ENCODE measurements at regions not wholly inside any gene's neighbourhood (a gene's known extent, or its start where the extent isn't known, plus 50 kb on each side); places are given as distances from the start of the nearest gene placed in this dataset.

DNA sequence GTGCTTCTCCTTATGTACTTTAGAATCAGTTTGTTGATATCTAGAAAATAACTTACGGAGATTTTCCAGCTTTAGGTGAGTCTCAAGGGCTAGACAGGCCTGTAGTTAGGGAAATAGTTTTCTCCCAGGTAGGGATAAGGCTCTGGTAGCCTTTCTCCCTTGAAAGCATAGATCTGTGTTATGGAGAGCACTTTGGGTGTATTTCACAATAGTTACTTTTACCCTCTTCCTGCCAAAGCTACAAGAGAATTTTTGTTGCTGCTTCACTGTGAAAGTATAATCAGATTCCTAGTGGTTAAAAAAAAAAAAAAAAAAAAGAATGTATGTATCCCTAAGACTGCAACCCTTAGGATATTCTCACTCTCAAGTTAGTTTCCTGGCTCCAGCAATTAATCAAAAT is 267.5 kb downstream of the PIK3C3 start:
- no peaks in the 10 kb centered on the region for H3K36me3 Mint-ChIP-seq (ENCODE audit: low read depth)
- no peaks in the 10 kb centered on the region for H3K27me3 Mint-ChIP-seq
- H3K4me1 Mint-ChIP-seq = no peaks in the 10 kb centered on the region
- no peak for DNase-seq
- peaks cover 12% of the 10 kb centered on the region for H3K9me3 Mint-ChIP-seq
- H3K27ac Mint-ChIP-seq = no peak overlapping the region
- no peak overlapping the region for H3K4me3 Mint-ChIP-seq
- no peak for ATAC-seq

DNA sequence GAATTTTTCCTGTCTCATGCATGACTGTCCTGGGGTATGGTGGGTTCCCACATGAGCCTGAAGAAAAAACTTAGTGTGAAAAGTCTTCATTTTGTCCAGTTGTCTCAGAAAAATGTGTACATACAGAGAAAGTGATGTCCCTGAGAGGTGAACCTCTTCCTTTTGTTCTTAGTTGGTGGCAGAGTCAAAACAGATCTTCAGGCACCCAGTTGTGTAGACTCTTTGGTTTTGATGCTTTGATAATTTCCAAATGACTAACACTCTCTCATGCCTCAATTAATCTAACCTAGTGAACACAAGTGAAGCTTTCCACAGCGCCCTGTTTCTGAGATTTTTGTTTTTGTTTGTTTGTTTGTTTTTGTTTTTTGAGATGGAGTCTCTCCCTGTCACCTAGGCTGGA is 273.5 kb downstream of the PIK3C3 start:
- Mint-ChIP-seq H3K27me3 (no peaks in the 10 kb centered on the region), H3K27ac (no peak overlapping the region), H3K4me3 (no peak overlapping the region), H3K36me3 (ENCODE audit: low read depth) (no peaks in the 10 kb centered on the region), H3K9me3 (no peaks in the 10 kb centered on the region), H3K4me1 (no peaks in the 10 kb centered on the region)
- ATAC-seq (no peak), DNase-seq (no peak)

- no peak for ATAC-seq
- no peaks in the 10 kb centered on the region for H3K9me3 Mint-ChIP-seq
These were observed 274.5 kb downstream of the PIK3C3 start for GRCh38 chr18:42229211-42230210.

GRCh38 chr18:42230636-42231035 is 275.6 kb downstream of the PIK3C3 start:
- H3K27me3 Mint-ChIP-seq = no peaks in the 10 kb centered on the region

More at GRCh38 chr18:42229211-42230210, 274.5 kb downstream of the PIK3C3 start:
- Mint-ChIP-seq H3K36me3 (ENCODE audit: low read depth) (no peaks in the 10 kb centered on the region), H3K27me3 (no peaks in the 10 kb centered on the region), H3K4me3 (no peak overlapping the region), H3K27ac (no peak overlapping the region), H3K4me1 (no peaks in the 10 kb centered on the region)
- no peak for DNase-seq

DNA sequence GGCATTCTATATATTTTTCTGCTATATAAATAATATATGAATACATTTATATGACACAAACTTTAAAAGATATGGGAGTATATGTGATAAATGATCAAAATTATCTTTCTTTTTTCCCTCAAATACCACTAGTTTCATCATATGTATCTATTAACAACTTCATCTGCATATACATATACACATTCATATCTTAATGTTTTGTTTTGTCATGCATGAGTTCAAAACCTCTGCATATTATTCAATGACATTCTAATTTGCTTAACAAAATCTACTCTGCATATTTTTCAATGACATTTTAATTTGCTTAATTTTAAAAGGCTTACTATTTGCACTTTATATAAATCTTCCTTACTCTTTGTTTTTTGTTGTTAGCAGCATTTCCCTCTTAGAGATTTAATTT is 276.2 kb downstream of the PIK3C3 start:
- no peak overlapping the region for H3K27ac Mint-ChIP-seq
- no peak overlapping the region for H3K4me3 Mint-ChIP-seq
- DNase-seq (no peak), ATAC-seq (no peak)
- no peaks in the 10 kb centered on the region for H3K36me3 Mint-ChIP-seq (ENCODE audit: low read depth)
- H3K4me1 Mint-ChIP-seq = no peaks in the 10 kb centered on the region
- no peaks in the 10 kb centered on the region for H3K27me3 Mint-ChIP-seq
- no peaks in the 10 kb centered on the region for H3K9me3 Mint-ChIP-seq

More at GRCh38 chr18:42230636-42231035, 275.6 kb downstream of the PIK3C3 start:
- no peak overlapping the region for H3K27ac Mint-ChIP-seq
- no peaks in the 10 kb centered on the region for H3K4me1 Mint-ChIP-seq
- H3K9me3 Mint-ChIP-seq = no peaks in the 10 kb centered on the region
- no peak overlapping the region for H3K4me3 Mint-ChIP-seq
- no peaks in the 10 kb centered on the region for H3K36me3 Mint-ChIP-seq (ENCODE audit: low read depth)
- ATAC-seq = no peak
- no peak for DNase-seq

- no peak for DNase-seq
- H3K4me1 Mint-ChIP-seq = no peaks in the 10 kb centered on the region
- no peak overlapping the region for H3K27ac Mint-ChIP-seq
- no peaks in the 10 kb centered on the region for H3K9me3 Mint-ChIP-seq
- H3K27me3 Mint-ChIP-seq = no peaks in the 10 kb centered on the region
- no peak for ATAC-seq
- H3K4me3 Mint-ChIP-seq = no peak overlapping the region
- no peaks in the 10 kb centered on the region for H3K36me3 Mint-ChIP-seq (ENCODE audit: low read depth)
These were observed 276.8 kb downstream of the PIK3C3 start for GRCh38 chr18:42231796-42232195.

DNA sequence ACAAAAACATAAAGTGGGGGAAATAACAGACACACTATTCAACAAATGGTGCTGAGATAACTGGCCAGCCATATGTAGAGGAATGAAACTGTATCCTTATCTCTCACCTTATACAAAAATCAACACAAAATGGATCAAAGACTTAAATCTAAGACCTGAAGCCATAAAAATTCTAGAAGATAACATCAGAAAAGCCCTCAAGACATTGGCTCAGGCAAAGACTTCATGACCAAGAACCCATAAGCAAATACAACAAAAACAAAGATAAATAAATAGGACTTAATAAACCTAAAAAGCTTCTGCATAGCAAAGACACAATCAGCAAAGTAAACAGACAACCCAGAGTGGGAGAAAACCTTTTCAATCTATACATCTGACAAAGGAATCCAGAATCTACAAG is 278.9 kb downstream of the PIK3C3 start:
- ATAC-seq (no peak), DNase-seq (no peak)
- Mint-ChIP-seq H3K4me3 (no peak overlapping the region), H3K4me1 (no peaks in the 10 kb centered on the region), H3K27me3 (no peaks in the 10 kb centered on the region), H3K27ac (no peak overlapping the region), H3K9me3 (peaks cover 7% of the 10 kb centered on the region), H3K36me3 (ENCODE audit: low read depth) (no peaks in the 10 kb centered on the region)

GRCh38 chr18:42242758-42243157 is 287.7 kb downstream of the PIK3C3 start:
- no peak overlapping the region for H3K27ac Mint-ChIP-seq
- H3K4me1 Mint-ChIP-seq = no peaks in the 10 kb centered on the region
- peaks cover 3% of the 10 kb centered on the region for H3K36me3 Mint-ChIP-seq (ENCODE audit: low read depth)
- no peak overlapping the region for H3K4me3 Mint-ChIP-seq
- no peak for ATAC-seq
- DNase-seq = no peak
- peaks cover 7% of the 10 kb centered on the region for H3K9me3 Mint-ChIP-seq
- H3K27me3 Mint-ChIP-seq = peaks cover 1% of the 10 kb centered on the region

DNA sequence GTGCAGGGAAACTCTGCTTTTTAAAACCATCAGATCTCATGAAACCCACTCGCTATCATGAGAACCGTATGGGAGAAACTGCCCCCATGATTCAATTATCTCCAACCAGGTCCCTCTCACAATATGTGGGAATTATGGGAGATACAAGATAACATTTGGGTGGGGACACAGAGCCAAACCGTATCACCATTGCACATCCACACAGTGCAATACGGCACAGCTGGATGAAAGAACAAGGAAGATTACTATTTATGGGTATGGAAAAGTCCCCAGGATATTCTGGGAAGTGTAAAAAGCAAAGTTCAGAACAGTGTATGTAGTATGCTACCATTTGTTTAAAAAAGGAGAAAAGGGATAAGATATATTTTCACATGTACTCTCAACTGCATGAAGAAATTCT is 290.1 kb downstream of the PIK3C3 start:
- ATAC-seq (no peak), DNase-seq (no peak)
- H3K36me3 Mint-ChIP-seq (ENCODE audit: low read depth) = no peaks in the 10 kb centered on the region
- H3K27me3 Mint-ChIP-seq = peaks cover 1% of the 10 kb centered on the region
- H3K27ac Mint-ChIP-seq = no peak overlapping the region
- no peak overlapping the region for H3K4me3 Mint-ChIP-seq
- no peaks in the 10 kb centered on the region for H3K9me3 Mint-ChIP-seq
- H3K4me1 Mint-ChIP-seq = no peaks in the 10 kb centered on the region

DNA sequence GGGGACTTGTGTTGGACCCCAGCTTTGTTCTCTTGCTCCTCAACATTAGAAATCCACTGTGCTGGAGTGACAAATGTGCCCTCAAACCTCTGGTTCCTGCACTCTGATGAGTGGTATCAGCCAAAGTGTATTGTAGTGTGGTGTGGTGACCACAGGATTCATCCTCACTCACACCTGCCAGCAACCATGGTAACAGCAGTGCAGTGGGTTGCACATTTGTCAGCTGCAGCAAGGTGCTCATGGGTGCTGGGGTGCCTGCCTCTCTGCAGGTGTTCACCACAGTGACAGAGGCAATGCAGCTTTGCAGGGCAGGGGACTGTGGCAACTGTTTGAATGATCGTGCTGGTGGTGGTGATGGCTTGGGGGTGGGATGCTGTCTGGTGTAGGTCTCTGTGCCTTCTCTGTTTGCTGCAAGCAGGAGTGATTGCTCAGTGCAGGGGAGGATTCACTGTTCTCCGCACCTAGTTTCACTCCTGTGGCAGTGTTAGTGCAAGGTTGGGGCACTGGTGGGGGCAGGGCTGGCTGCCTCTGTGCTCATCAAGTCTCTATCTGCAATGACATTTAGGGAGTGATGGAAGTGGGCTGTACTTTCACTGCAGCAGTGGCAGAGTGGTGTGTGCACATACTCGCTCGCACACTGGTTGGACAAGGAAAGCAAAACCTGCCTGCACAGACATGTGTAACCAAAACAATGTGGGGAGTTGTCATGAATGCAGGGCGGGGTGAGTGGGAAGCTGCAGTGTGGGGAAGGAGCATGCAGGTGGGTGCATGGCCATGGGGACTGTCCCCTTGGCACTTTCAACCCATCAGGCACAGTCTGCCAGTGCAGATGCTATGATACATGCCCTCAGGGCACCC is 301.1 kb downstream of the PIK3C3 start:
- no peaks in the 10 kb centered on the region for H3K4me1 Mint-ChIP-seq
- H3K27me3 Mint-ChIP-seq = no peaks in the 10 kb centered on the region
- H3K36me3 Mint-ChIP-seq (ENCODE audit: low read depth) = no peaks in the 10 kb centered on the region
- H3K9me3 Mint-ChIP-seq = no peaks in the 10 kb centered on the region
- no peak overlapping the region for H3K27ac Mint-ChIP-seq
- ATAC-seq = no peak
- no peak for DNase-seq
- no peak overlapping the region for H3K4me3 Mint-ChIP-seq

- Mint-ChIP-seq H3K4me3 (no peak overlapping the region), H3K36me3 (ENCODE audit: low read depth) (no peaks in the 10 kb centered on the region), H3K9me3 (no peaks in the 10 kb centered on the region), H3K4me1 (no peaks in the 10 kb centered on the region), H3K27ac (no peak overlapping the region), H3K27me3 (no peaks in the 10 kb centered on the region)
- DNase-seq = no peak
- ATAC-seq = no peak
These were observed 303.4 kb downstream of the PIK3C3 start for GRCh38 chr18:42258301-42258965.

DNA sequence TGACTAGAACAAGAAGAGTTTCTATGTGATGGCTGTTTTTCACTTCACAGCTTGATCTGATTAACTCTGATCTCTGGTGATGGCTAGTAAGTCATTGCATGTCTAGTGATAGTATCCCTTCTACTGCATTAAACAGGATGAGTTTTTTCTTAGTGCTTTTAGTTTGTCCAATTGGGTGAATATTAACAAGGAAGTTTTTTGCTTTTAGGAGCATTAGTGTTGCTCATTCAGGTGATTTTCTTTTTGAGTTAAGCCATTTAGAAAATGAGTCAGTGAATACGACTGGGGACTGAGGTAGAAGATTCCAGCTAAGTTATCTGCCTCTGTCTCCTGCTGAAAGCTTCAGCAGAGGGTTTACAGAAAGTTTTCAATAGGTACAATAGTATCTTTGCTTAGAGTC is 306.7 kb downstream of the PIK3C3 start:
- no peaks in the 10 kb centered on the region for H3K4me1 Mint-ChIP-seq
- no peak for ATAC-seq
- H3K36me3 Mint-ChIP-seq (ENCODE audit: low read depth) = no peaks in the 10 kb centered on the region
- no peaks in the 10 kb centered on the region for H3K27me3 Mint-ChIP-seq
- no peak for DNase-seq
- H3K27ac Mint-ChIP-seq = no peak overlapping the region
- H3K4me3 Mint-ChIP-seq = no peak overlapping the region
- no peaks in the 10 kb centered on the region for H3K9me3 Mint-ChIP-seq

- ATAC-seq (no peak), DNase-seq (no peak)
- Mint-ChIP-seq H3K4me3 (no peak overlapping the region), H3K27ac (no peak overlapping the region), H3K9me3 (no peaks in the 10 kb centered on the region), H3K36me3 (ENCODE audit: low read depth) (no peaks in the 10 kb centered on the region), H3K4me1 (no peaks in the 10 kb centered on the region), H3K27me3 (no peaks in the 10 kb centered on the region)
These were observed 309.5 kb downstream of the PIK3C3 start for GRCh38 chr18:42264497-42264896.

- H3K27me3 Mint-ChIP-seq = no peaks in the 10 kb centered on the region
- no peak for ATAC-seq
- H3K4me1 Mint-ChIP-seq = no peaks in the 10 kb centered on the region
- no peak overlapping the region for H3K27ac Mint-ChIP-seq
- H3K4me3 Mint-ChIP-seq = no peak overlapping the region
- H3K9me3 Mint-ChIP-seq = no peaks in the 10 kb centered on the region
- DNase-seq = no peak
- no peaks in the 10 kb centered on the region for H3K36me3 Mint-ChIP-seq (ENCODE audit: low read depth)
These were observed 313.2 kb downstream of the PIK3C3 start for GRCh38 chr18:42268186-42268725.

All from activated naive CD8-positive, alpha-beta T cell treated with anti-CD3 and anti-CD28 coated beads, Interleukin-2, amount 50 U/mL, for 24 hours (primary cell).